ENCODE measurements at regions not wholly inside any gene's neighbourhood (a gene's known extent, or its start where the extent isn't known, plus 50 kb on each side); places are given as distances from the start of the nearest gene placed in this dataset.

DNA sequence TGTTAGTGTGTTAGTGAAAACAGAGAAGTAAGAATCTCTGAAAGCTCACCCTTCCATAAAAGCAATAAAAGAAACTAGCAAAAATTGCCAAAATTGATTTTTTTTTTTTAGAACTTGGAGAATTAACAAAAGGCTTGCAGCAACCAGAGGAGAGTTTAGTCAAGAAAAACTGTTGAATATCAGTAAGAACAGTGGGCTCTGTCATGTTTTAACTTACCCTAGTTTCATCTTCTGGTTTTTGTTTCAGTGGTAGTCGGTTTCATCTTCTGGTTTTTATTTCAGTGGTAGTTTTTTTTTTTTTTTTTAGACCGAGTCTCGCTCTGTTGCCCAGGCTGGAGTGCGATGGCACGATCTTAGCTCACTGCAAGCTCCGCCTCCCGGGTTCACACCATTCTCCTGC, 580.9 kb downstream of the NYAP2 start (continued):
- no peak for TF ChIP-seq CTCF (conservative IDR thresholded peaks at IDR 0.05; ENCODE audit: low read depth in 2 of 2)
- TF ChIP-seq CREB1 (CRISPR knock-in tag; IDR thresholded peaks at IDR 0.05; ENCODE audit: low read depth), result no peak

GRCh38 chr2:225971433-225971832, 571.9 kb downstream of the NYAP2 start:
- H3K9me3 Mint-ChIP-seq, result peaks cover 14% of the 10 kb centered on the region
- H3K27ac ChIP-seq (ENCODE audit: low read depth), result no peak overlapping the region
- H3K36me3 ChIP-seq (ENCODE audit: insufficient read depth), result peaks cover 5% of the 10 kb centered on the region; the same call in 1 of the 2 replicates
- no peaks in the 10 kb centered on the region for H3K4me1 Mint-ChIP-seq
- H4K20me1 ChIP-seq (replicated peaks; ENCODE audit: insufficient read depth), result no peaks in the 10 kb centered on the region
- no peak overlapping the region for H3K4me3 Mint-ChIP-seq
- H3K4me1 ChIP-seq (ENCODE audit: insufficient read depth), result no peaks in the 10 kb centered on the region
- no peak overlapping the region for H2AFZ ChIP-seq
- TF ChIP-seq ZNF331 (CRISPR knock-in tag; IDR thresholded peaks at IDR 0.05; ENCODE audit: low read depth), result no peak
- 0 out of 2 replicates have a peak, but pooled peaks cover 3% of the 10 kb centered on the region for H3K9me2 ChIP-seq (ENCODE audit: insufficient read depth)
- DNase-seq (ENCODE audit: low spot score) (no peak), ATAC-seq (no peak)
- H3K27me3 ChIP-seq (ENCODE audit: insufficient read depth), result no peaks in the 10 kb centered on the region
- peaks cover 3% of the 10 kb centered on the region; the same call in 2 of the 3 replicates for H3K36me3 Mint-ChIP-seq (ENCODE audit: low read depth)
- H3K27ac Mint-ChIP-seq, result no peak overlapping the region
- no peak overlapping the region for H3K4me2 ChIP-seq
- no peaks in the 10 kb centered on the region for H3K27me3 Mint-ChIP-seq (ENCODE audit: insufficient read depth, low read depth, poor library complexity)
- no peaks in the 10 kb centered on the region for H3K79me2 ChIP-seq (replicated peaks; ENCODE audit: insufficient read depth)
- H3F3A ChIP-seq (replicated peaks; ENCODE audit: low read depth), result no peaks in the 10 kb centered on the region
- no peak overlapping the region for H3K4me3 ChIP-seq

- Histone ChIP-seq H4K20me1 (replicated peaks; ENCODE audit: insufficient read depth) (no peaks in the 10 kb centered on the region), H2AFZ (0 out of 2 replicates have a peak overlapping the region, but pooled peaks have one; percentile 78), H3K4me3 (no peak overlapping the region), H3K4me2 (no peak overlapping the region), H3K4me1 (ENCODE audit: insufficient read depth) (no peaks in the 10 kb centered on the region), H3K9me2 (ENCODE audit: insufficient read depth) (peaks cover 5% of the 10 kb centered on the region; the same call in 1 of the 2 replicates), H3K79me2 (replicated peaks; ENCODE audit: insufficient read depth) (no peaks in the 10 kb centered on the region), H3K27me3 (ENCODE audit: insufficient read depth) (no peaks in the 10 kb centered on the region), H3F3A (replicated peaks; ENCODE audit: low read depth) (no peaks in the 10 kb centered on the region), H3K36me3 (ENCODE audit: insufficient read depth) (no peaks in the 10 kb centered on the region), H3K27ac (ENCODE audit: low read depth) (no peak overlapping the region)
- Mint-ChIP-seq H3K4me1 (peaks cover 3% of the 10 kb centered on the region; the same call in 1 of the 3 replicates), H3K9me3 (peaks cover 20% of the 10 kb centered on the region; the same call in 2 of the 3 replicates), H3K36me3 (ENCODE audit: low read depth) (peaks cover 12% of the 10 kb centered on the region; the same call in 2 of the 3 replicates), H3K27ac (no peak overlapping the region), H3K4me3 (no peak overlapping the region), H3K27me3 (ENCODE audit: insufficient read depth, low read depth, poor library complexity) (peaks cover 4% of the 10 kb centered on the region)
- TF ChIP-seq, protein P1, sequence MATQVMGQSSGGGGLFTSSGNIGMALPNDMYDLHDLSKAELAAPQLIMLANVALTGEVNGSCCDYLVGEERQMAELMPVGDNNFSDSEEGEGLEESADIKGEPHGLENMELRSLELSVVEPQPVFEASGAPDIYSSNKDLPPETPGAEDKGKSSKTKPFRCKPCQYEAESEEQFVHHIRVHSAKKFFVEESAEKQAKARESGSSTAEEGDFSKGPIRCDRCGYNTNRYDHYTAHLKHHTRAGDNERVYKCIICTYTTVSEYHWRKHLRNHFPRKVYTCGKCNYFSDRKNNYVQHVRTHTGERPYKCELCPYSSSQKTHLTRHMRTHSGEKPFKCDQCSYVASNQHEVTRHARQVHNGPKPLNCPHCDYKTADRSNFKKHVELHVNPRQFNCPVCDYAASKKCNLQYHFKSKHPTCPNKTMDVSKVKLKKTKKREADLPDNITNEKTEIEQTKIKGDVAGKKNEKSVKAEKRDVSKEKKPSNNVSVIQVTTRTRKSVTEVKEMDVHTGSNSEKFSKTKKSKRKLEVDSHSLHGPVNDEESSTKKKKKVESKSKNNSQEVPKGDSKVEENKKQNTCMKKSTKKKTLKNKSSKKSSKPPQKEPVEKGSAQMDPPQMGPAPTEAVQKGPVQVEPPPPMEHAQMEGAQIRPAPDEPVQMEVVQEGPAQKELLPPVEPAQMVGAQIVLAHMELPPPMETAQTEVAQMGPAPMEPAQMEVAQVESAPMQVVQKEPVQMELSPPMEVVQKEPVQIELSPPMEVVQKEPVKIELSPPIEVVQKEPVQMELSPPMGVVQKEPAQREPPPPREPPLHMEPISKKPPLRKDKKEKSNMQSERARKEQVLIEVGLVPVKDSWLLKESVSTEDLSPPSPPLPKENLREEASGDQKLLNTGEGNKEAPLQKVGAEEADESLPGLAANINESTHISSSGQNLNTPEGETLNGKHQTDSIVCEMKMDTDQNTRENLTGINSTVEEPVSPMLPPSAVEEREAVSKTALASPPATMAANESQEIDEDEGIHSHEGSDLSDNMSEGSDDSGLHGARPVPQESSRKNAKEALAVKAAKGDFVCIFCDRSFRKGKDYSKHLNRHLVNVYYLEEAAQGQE (IDR thresholded peaks at IDR 0.05; ENCODE audit: unreplicated experiment), result no peak
- TF ChIP-seq ZNF114 (CRISPR knock-in tag; IDR thresholded peaks at IDR 0.05), result no peak
- peak; percentile 37 to 55 for TF ChIP-seq CTCF (conservative IDR thresholded peaks at IDR 0.05; ENCODE audit: low read depth in 2 of 2)
- DNase-seq (ENCODE audit: low spot score) (peak; percentile 60), ATAC-seq (peak; percentile 94)
These were observed 549.4 kb downstream of the NYAP2 start for GRCh38 chr2:225948903-225949302.
